Keratinocyte (primary cell): ENCODE measurements at regions not wholly inside any gene's neighbourhood (a gene's known extent, or its start where the extent isn't known, plus 50 kb on each side); places are given as distances from the start of the nearest gene placed in this dataset.

Experiments
- DNase-seq: peaks from one replicate; pipeline ENCODE4 v3.0.0-alpha.2; 2011; ENCODE audit warnings: low read depth, missing footprints, low spot score
- FAIRE-seq: peaks from 2 replicates; lab custom pipeline; 2011; peaks lifted over from hg19 to GRCh38; lab: Jason Lieb, UNC
- H2AFZ ChIP-seq: 2 replicates; pipeline ENCODE4 v1.6.0; 2012; ENCODE audit warnings: low read length, control low read depth, inconsistent platforms; ENCODE audit not compliant: control insufficient read depth
- H3K27ac ChIP-seq: 2 replicates; pipeline ENCODE4 v1.5.1; 2011; ENCODE audit warnings: low read length; ENCODE audit not compliant: control insufficient read depth, insufficient read depth
- H3K27me3 ChIP-seq: 3 replicates; pipeline ENCODE4 v1.6.0; 2011; ENCODE audit warnings: low read length; ENCODE audit not compliant: control insufficient read depth, insufficient read depth; ENCODE audit errors: extremely low read depth
- H3K36me3 ChIP-seq, 2 experiments: 2 replicates in 1 of 2; 3 replicates in 1 of 2; pipeline ENCODE4 v1.5.1; 2011; ENCODE audit warnings: low read length in 2 of 2, mild to moderate bottlenecking in 1 of 2; ENCODE audit not compliant: control insufficient read depth in 2 of 2, insufficient read depth in 2 of 2; ENCODE audit errors: extremely low read depth in 1 of 2
- H3K4me1 ChIP-seq: 3 replicates; pipeline ENCODE4 v1.5.1; 2011; ENCODE audit warnings: low read length; ENCODE audit not compliant: control insufficient read depth, insufficient read depth; ENCODE audit errors: extremely low read depth
- H3K4me2 ChIP-seq: 3 replicates; pipeline ENCODE4 v1.6.0; 2011; ENCODE audit warnings: low read depth, low read length; ENCODE audit not compliant: control insufficient read depth, insufficient read depth; ENCODE audit errors: extremely low read depth
- H3K4me3 ChIP-seq, 3 experiments: fragments of 200-600 bp in 1 of 3; sonication (generic) in 1 of 3; 2 replicates in 2 of 3; 3 replicates in 1 of 3; pipeline ENCODE4 v1.5.1; 2011 to 2016; ENCODE audit warnings: low read length in 3 of 3, mild to moderate bottlenecking in 3 of 3, control low read depth in 2 of 3, inconsistent platforms in 1 of 3, low read depth in 1 of 3, mixed read lengths in 1 of 3, mixed run types in 1 of 3, moderate library complexity in 1 of 3; ENCODE audit not compliant: control insufficient read depth in 2 of 3, insufficient read depth in 2 of 3; ENCODE audit errors: extremely low read depth in 1 of 3
- H3K79me2 ChIP-seq: 2 replicates; pipeline ENCODE4 v1.6.0; 2012; ENCODE audit warnings: low read length; ENCODE audit not compliant: control insufficient read depth, insufficient read depth
- H3K9ac ChIP-seq: 3 replicates; pipeline ENCODE4 v1.6.0; 2011; ENCODE audit warnings: low read length; ENCODE audit not compliant: control insufficient read depth, insufficient read depth; ENCODE audit errors: extremely low read depth
- H3K9me1 ChIP-seq: 3 replicates; pipeline ENCODE4 v1.6.0; 2011; ENCODE audit warnings: low read length; ENCODE audit not compliant: control insufficient read depth, insufficient read depth; ENCODE audit errors: extremely low read depth
- H3K9me3 ChIP-seq: 2 replicates; pipeline ENCODE4 v1.5.1; 2012; ENCODE audit warnings: low read depth, low read length; ENCODE audit not compliant: control insufficient read depth
- H4K20me1 ChIP-seq: 3 replicates; pipeline ENCODE4 v1.6.0; 2011; ENCODE audit warnings: low read length; ENCODE audit not compliant: control insufficient read depth, insufficient read depth; ENCODE audit errors: extremely low read depth
- EZH2 ChIP-seq: IDR thresholded peaks from one replicate; pipeline ENCODE4 v1.6.1; 2012; ENCODE audit warnings: inconsistent platforms, mild to moderate bottlenecking, low read length, moderate library complexity
- dilution Hi-C: fragments of 300-500 bp; cut with MboI; formaldehyde crosslinking; loops from one replicate; pipeline ENCODE4 v1.7.0; 2020; ENCODE audit warnings: low sequenced_read_pairs; ENCODE audit not compliant: extremely low pct_ligation_motif_present
- TF ChIP-seq, protein P1 (sequence below), 3 experiments: IDR thresholded peaks in 1 of 3; conservative IDR thresholded peaks in 1 of 3; optimal IDR thresholded peaks in 1 of 3; 2 replicates in 2 of 3; 3 replicates in 1 of 3; pipeline versions ENCODE3 to v1.5.1; 2011; ENCODE audit warnings: low read length in 3 of 3, mild to moderate bottlenecking in 3 of 3, moderate library complexity in 2 of 3, control low read depth in 1 of 3, inconsistent platforms in 1 of 3; ENCODE audit not compliant: insufficient read depth in 2 of 3; ENCODE audit errors: extremely low read depth in 1 of 3

DNA sequence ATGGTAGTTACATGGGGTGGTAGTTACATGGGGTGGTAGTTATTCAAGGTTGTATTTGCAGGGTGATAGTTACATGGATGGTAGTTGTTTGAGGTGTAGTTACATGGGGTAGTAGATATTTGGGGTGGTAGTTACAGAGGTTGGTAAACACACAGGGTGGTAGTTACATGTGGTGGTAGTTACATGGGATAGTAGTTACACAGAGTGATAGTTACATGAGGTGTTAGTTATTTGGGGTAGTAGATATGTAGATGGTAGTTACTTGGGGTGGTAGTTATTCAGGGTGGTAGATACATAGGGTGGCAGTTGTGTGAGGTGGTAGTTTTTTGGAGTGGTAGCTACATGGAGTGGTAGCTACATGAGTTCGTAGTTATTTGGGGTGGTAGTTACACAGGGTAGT is 221.3 kb upstream of the CST7 start:
- Histone ChIP-seq H3K4me2 (no peak overlapping the region), H3K79me2 (no peaks in the 10 kb centered on the region), H3K9me1 (no peaks in the 10 kb centered on the region), H3K9ac (no peak overlapping the region), H3K36me3 (no peaks in the 10 kb centered on the region), H3K9me3 (no peaks in the 10 kb centered on the region), H2AFZ (no peak overlapping the region), H3K27me3 (no peaks in the 10 kb centered on the region), H3K4me1 (no peaks in the 10 kb centered on the region), H4K20me1 (no peaks in the 10 kb centered on the region), H3K4me3 (no peak overlapping the region), H3K27ac (no peak overlapping the region)
- FAIRE-seq (no peak), DNase-seq (no peak)
- TF ChIP-seq, protein P1, sequence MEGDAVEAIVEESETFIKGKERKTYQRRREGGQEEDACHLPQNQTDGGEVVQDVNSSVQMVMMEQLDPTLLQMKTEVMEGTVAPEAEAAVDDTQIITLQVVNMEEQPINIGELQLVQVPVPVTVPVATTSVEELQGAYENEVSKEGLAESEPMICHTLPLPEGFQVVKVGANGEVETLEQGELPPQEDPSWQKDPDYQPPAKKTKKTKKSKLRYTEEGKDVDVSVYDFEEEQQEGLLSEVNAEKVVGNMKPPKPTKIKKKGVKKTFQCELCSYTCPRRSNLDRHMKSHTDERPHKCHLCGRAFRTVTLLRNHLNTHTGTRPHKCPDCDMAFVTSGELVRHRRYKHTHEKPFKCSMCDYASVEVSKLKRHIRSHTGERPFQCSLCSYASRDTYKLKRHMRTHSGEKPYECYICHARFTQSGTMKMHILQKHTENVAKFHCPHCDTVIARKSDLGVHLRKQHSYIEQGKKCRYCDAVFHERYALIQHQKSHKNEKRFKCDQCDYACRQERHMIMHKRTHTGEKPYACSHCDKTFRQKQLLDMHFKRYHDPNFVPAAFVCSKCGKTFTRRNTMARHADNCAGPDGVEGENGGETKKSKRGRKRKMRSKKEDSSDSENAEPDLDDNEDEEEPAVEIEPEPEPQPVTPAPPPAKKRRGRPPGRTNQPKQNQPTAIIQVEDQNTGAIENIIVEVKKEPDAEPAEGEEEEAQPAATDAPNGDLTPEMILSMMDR (optimal IDR thresholded peaks at IDR 0.05 in 1 of 3, IDR thresholded peaks at IDR 0.05 in 1 of 3, conservative IDR thresholded peaks at IDR 0.05 in 1 of 3; ENCODE audit: extremely low read depth in 1 of 3, insufficient read depth in 2 of 3, low read length in 3 of 3) = no peak
- no peak for TF ChIP-seq EZH2
- dilution Hi-C loops = no loop called here

DNA sequence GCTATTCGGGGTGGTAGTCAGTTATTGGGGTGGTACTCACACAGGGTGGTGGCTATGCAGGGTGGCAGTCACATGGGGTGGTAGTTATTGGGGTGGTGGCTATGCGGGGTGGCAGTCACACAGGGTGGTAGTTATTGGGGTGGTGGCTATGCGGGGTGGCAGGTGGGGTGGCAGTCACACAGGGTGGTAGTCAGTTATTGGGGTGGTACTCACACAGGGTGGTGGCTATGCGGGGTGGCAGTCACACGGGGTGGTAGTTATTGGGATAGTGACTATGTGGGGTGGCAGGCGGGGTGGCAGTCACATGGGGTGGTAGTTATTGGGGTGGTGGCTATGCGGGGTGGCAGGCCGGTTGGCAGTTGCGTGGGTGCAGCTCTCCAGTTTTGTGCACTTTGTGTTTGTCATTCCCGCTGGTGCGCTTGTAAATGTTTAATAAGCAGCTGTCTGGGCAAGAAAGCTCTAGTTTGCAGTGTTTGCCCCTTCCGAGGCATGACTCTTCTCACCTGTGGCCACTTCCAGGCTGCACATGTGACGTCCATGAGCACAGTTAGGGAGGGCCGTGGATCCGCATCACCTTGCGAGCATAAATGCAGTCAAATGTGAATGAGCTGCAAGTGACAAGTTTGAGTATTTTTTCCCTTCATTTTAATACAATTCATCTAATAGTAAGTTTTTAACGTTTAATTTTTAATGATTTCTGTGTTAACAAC is 219.0 kb upstream of the CST7 start:
- FAIRE-seq (no peak), DNase-seq (no peak)
- no peaks in the 10 kb centered on the region for H3K79me2 ChIP-seq
- dilution Hi-C loops = no loop called here
- H2AFZ ChIP-seq = no peak overlapping the region
- no peaks in the 10 kb centered on the region for H3K4me1 ChIP-seq
- H3K36me3 ChIP-seq = no peaks in the 10 kb centered on the region
- no peak overlapping the region for H3K9ac ChIP-seq
- no peaks in the 10 kb centered on the region for H3K9me3 ChIP-seq
- TF ChIP-seq, protein P1 (optimal IDR thresholded peaks at IDR 0.05 in 1 of 3, IDR thresholded peaks at IDR 0.05 in 1 of 3, conservative IDR thresholded peaks at IDR 0.05 in 1 of 3; ENCODE audit: extremely low read depth in 1 of 3, insufficient read depth in 2 of 3, low read length in 3 of 3) = no peak
- no peak for TF ChIP-seq EZH2
- H3K27me3 ChIP-seq = no peaks in the 10 kb centered on the region
- no peak overlapping the region for H3K4me2 ChIP-seq
- H3K4me3 ChIP-seq = no peak overlapping the region
- H3K27ac ChIP-seq = no peak overlapping the region
- no peaks in the 10 kb centered on the region for H4K20me1 ChIP-seq
- no peaks in the 10 kb centered on the region for H3K9me1 ChIP-seq
